ENCODE measurements at regions not wholly inside any gene's neighbourhood (a gene's known extent, or its start where the extent isn't known, plus 50 kb on each side); places are given as distances from the start of the nearest gene placed in this dataset.

GRCh38 chr13:105514401-105514800 is 1021.1 kb downstream of the EFNB2 start:
- in situ Hi-C loops (cut with MboI; ENCODE audit: low sequenced_read_pairs), result no loop called here

- in situ Hi-C loops (cut with MboI; ENCODE audit: low sequenced_read_pairs), result no loop called here
Measured at GRCh38 chr13:105513448-105513847, 1022.0 kb downstream of the EFNB2 start.

GRCh38 chr13:105509981-105510762 is 1025.3 kb downstream of the EFNB2 start:
- in situ Hi-C loops (cut with MboI; ENCODE audit: low sequenced_read_pairs), result no loop called here

- in situ Hi-C loops (cut with MboI; ENCODE audit: low sequenced_read_pairs), result no loop called here
Measured at GRCh38 chr13:105506463-105506862, 1029.0 kb downstream of the EFNB2 start.

GRCh38 chr13:105502193-105502592 is 1033.3 kb downstream of the EFNB2 start:
- in situ Hi-C loops (cut with MboI; ENCODE audit: low sequenced_read_pairs), result no loop called here

GRCh38 chr13:105497597-105497996 is 1037.9 kb downstream of the EFNB2 start:
- in situ Hi-C loops (cut with MboI; ENCODE audit: low sequenced_read_pairs), result no loop called here

- in situ Hi-C loops (cut with MboI; ENCODE audit: low sequenced_read_pairs), result no loop called here
Measured at GRCh38 chr13:105492216-105492615, 1043.2 kb downstream of the EFNB2 start.

- in situ Hi-C loops (cut with MboI; ENCODE audit: low sequenced_read_pairs), result no loop called here
Measured at GRCh38 chr13:105491345-105491744, 1044.1 kb downstream of the EFNB2 start.

- in situ Hi-C loops (cut with MboI; ENCODE audit: low sequenced_read_pairs), result no loop called here
Measured at GRCh38 chr13:105485081-105485480, 1050.4 kb downstream of the EFNB2 start.

GRCh38 chr13:105474983-105475610 is 1060.4 kb downstream of the EFNB2 start:
- in situ Hi-C loops (cut with MboI; ENCODE audit: low sequenced_read_pairs), result no loop called here

- in situ Hi-C loops (cut with MboI; ENCODE audit: low sequenced_read_pairs), result no loop called here
Measured at GRCh38 chr13:105471673-105472072, 1063.8 kb downstream of the EFNB2 start.

GRCh38 chr13:105466376-105466775 is 1069.1 kb downstream of the EFNB2 start:
- in situ Hi-C loops (cut with MboI; ENCODE audit: low sequenced_read_pairs), result no loop called here

GRCh38 chr13:105465745-105466144 is 1069.7 kb downstream of the EFNB2 start, which contains the start of gene DAOA:
Gene DAOA, plus strand, starts transcription at chr13:105466045.
- in situ Hi-C loops (cut with MboI; ENCODE audit: low sequenced_read_pairs), result no loop called here

GRCh38 chr13:105465251-105465650 is 1070.2 kb downstream of the EFNB2 start:
- in situ Hi-C loops (cut with MboI; ENCODE audit: low sequenced_read_pairs), result no loop called here

- in situ Hi-C loops (cut with MboI; ENCODE audit: low sequenced_read_pairs), result no loop called here
Measured at GRCh38 chr13:105464249-105464648, 1071.2 kb downstream of the EFNB2 start.

GRCh38 chr13:105463011-105463501 is 1072.4 kb downstream of the EFNB2 start:
- in situ Hi-C loops (cut with MboI; ENCODE audit: low sequenced_read_pairs), result no loop called here

- in situ Hi-C loops (cut with MboI; ENCODE audit: low sequenced_read_pairs), result no loop called here
Measured at GRCh38 chr13:105462098-105462497, 1073.4 kb downstream of the EFNB2 start.

- in situ Hi-C loops (cut with MboI; ENCODE audit: low sequenced_read_pairs), result no loop called here
Measured at GRCh38 chr13:105452895-105453294, 1082.6 kb downstream of the EFNB2 start.

- in situ Hi-C loops (cut with MboI; ENCODE audit: low sequenced_read_pairs), result no loop called here
Measured at GRCh38 chr13:105450784-105451183, 1084.7 kb downstream of the EFNB2 start.

GRCh38 chr13:105448811-105449210 is 1086.7 kb downstream of the EFNB2 start:
- in situ Hi-C loops (cut with MboI; ENCODE audit: low sequenced_read_pairs), result no loop called here

- in situ Hi-C loops (cut with MboI; ENCODE audit: low sequenced_read_pairs), result no loop called here
Measured at GRCh38 chr13:105446197-105446596, 1089.3 kb downstream of the EFNB2 start.

- in situ Hi-C loops (cut with MboI; ENCODE audit: low sequenced_read_pairs), result no loop called here
Measured at GRCh38 chr13:105445796-105446195, 1089.7 kb downstream of the EFNB2 start.

All from HL-60/S4 (cell line).